GM18870 (cell line): ENCODE measurements at regions not wholly inside any gene's neighbourhood (a gene's known extent, or its start where the extent isn't known, plus 50 kb on each side); places are given as distances from the start of the nearest gene placed in this dataset.

Source experiments
- ATAC-seq: cut with Tn5 transposase; IDR thresholded peaks from one replicate; pipeline ENCODE4 v1.9.1; 2021; ENCODE audit warnings: moderate library complexity; ENCODE audit not compliant: unreplicated experiment

DNA sequence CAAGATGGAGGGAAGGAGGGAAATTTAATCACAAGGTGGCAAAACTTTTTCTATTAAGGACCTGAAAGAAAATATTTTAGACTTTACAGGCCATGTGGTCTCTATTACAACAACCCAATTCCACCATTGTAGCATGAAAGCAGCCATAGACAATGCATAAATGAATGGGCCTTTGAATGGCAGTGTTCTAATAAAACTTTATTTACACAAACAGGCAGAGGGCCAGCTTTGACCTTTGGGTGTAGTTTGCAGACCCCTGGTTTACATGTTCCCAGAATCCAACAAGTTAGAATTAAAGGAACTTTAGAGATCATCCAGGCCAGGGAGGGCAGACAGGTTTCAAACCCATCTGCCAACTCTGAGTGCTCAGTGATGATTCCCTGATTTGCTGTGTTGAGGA, 95.2 kb downstream of the BANF2 start:
- no peak for ATAC-seq

GRCh38 chr20:17794400-17794799, 94.6 kb downstream of the BANF2 start:
- no peak for ATAC-seq

DNA sequence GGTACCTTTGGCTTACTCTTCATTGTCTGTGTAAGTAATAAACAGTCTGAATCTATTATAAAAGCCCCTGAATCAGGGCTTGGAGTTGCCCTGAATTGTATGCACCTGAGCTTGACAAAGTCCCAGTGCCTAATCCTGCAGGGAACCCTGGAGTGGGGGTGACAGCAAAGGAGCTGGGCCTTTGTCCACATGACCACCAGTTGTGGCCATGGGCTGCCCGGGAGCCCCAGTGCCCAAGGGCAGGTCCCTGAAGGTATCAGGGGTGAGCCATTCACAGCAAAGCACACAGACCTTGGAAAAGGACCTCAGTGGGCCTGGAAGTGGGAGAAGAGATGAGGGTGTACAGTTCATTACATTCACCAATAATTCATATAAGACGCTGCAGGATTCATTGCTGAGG, 94.2 kb downstream of the BANF2 start:
- no peak for ATAC-seq

GRCh38 chr20:17790296-17790695, 90.5 kb downstream of the BANF2 start:
- no peak for ATAC-seq

DNA sequence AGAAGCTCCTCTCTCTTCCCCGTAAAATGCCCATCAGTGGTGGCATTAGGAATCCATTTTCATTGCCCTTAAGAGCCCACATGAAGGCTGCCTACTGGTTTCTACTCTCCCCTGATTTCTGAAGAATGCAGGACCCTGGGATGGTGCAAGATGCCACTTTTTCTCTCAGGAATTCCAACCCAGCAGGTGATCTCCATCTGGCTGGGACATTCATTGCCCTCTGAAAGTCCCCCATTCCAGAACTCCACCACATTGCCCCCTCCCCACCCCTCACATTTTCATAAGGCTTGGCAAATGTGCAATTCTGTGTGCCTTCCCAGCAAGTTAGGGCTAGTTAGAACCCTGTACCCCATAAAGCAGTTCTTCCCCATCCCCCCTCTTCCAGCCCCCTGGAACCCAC, 88.0 kb downstream of the BANF2 start:
- no peak for ATAC-seq

- ATAC-seq: no peak
Observed at GRCh38 chr20:17786221-17786718, 86.5 kb downstream of the BANF2 start.
